ENCODE measurements at regions not wholly inside any gene's neighbourhood (a gene's known extent, or its start where the extent isn't known, plus 50 kb on each side); places are given as distances from the start of the nearest gene placed in this dataset.

- Histone ChIP-seq H3K4me1 (no peaks in the 10 kb centered on the region), H3K4me2 (no peak overlapping the region), H3K27me3 (no peaks in the 10 kb centered on the region), H3K9ac (no peak overlapping the region), H4K20me1 (no peaks in the 10 kb centered on the region), H3K27ac (no peak overlapping the region), H3K9me3 (no peaks in the 10 kb centered on the region), H3K4me3 (no peak overlapping the region), H3K36me3 (no peaks in the 10 kb centered on the region)
- no peak for TF ChIP-seq Cebpa-rat (IDR thresholded peaks at IDR 0.05)
Observed at GRCh38 chr11:19294444-19294843, 53.7 kb upstream of the E2F8 start.

GRCh38 chr11:19291064-19291463 lies 50.3 kb upstream of the E2F8 start:
- Histone ChIP-seq H3K9me3 (no peaks in the 10 kb centered on the region), H3K4me1 (no peaks in the 10 kb centered on the region), H3K36me3 (no peaks in the 10 kb centered on the region), H3K4me3 (no peak overlapping the region), H3K27ac (no peak overlapping the region), H4K20me1 (no peaks in the 10 kb centered on the region), H3K4me2 (no peak overlapping the region), H3K27me3 (no peaks in the 10 kb centered on the region), H3K9ac (no peak overlapping the region)
- no peak for TF ChIP-seq Cebpa-rat (IDR thresholded peaks at IDR 0.05)

Measured in BLaER1 (cell line).